ENCODE measurements at regions not wholly inside any gene's neighbourhood (a gene's known extent, or its start where the extent isn't known, plus 50 kb on each side); places are given as distances from the start of the nearest gene placed in this dataset.

DNA sequence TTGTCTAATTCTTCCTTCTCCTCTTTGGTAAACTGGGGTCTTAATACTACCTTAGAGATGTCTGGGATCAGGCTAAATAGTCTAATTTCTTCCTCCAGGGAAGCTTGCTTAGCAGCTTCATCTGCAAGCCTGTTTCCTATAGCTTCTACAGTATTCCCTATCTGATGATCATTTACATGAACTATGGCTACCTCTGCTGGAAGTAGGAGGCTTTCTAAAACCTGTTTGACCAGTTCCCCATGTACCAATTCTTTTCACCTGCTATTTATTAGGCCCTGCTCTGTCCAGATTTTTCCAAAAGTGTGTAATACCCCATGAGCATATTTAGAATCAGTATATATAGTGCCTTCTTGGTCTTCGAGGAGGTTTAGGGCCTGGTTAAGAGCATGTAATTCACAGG, 619.8 kb downstream of the HINT1 start:
- Histone ChIP-seq H3F3A (ENCODE audit: low read depth) (no peaks in the 10 kb centered on the region), H3K4me3 (ENCODE audit: low read length, poor library complexity, severe bottlenecking) (no peak overlapping the region), H2AFZ (ENCODE audit: low read length) (no peak overlapping the region), H3K9me2 (replicated peaks; ENCODE audit: low read depth, low read length) (no peaks in the 10 kb centered on the region), H3K4me2 (ENCODE audit: low read depth, low read length, poor library complexity, severe bottlenecking) (no peak overlapping the region), H3K9ac (ENCODE audit: low read depth, low read length, poor library complexity, severe bottlenecking) (no peak overlapping the region), H4K20me1 (ENCODE audit: insufficient read depth, low read length, poor library complexity, severe bottlenecking) (no peaks in the 10 kb centered on the region), H3K79me2 (ENCODE audit: insufficient read depth, low read length) (no peaks in the 10 kb centered on the region), H3K27me3 (ENCODE audit: insufficient read depth, low read length, poor library complexity, severe bottlenecking) (no peaks in the 10 kb centered on the region), H3K4me1 (ENCODE audit: insufficient read depth, low read length, poor library complexity, severe bottlenecking) (no peaks in the 10 kb centered on the region), H3K36me3 (ENCODE audit: insufficient read depth, low read length) (no peaks in the 10 kb centered on the region), H3K9me3 (ENCODE audit: insufficient read depth, low read depth, low read length) (no peaks in the 10 kb centered on the region)
- no peak for TF ChIP-seq EZH2phosphoT487 (IDR thresholded peaks at IDR 0.05; ENCODE audit: borderline replicate concordance)
- TF ChIP-seq CTCF (conservative IDR thresholded peaks at IDR 0.05; ENCODE audit: low read length), result no peak

DNA sequence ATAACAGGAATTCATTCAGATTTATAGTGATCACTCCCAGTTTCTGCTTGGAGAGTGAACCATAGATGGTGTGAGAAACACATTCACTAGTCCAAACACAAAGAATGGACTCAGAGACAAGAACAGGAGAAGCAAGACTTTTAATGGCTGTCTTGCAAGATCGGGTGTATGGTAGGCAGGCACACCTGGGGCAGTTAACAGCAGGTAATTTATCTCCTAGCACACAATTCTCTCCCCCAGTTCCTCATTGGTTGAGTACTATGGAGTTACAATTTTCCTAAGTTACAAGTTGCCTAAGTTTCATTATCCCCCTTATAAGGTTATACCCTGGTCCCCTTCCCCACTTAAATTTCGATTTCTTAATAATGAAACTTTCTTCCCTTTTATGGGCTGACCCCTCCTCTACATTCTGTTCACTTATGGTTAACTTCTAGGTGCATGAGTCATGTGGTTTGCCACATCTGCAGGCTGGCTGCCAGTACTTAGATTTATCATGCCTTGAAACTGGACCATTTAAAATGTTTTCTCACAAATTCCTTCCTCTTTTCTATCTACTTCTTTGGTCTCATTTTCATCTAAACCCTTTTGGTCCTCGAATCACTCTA, 623.3 kb downstream of the HINT1 start:
- H3K9me2 ChIP-seq (replicated peaks; ENCODE audit: low read depth, low read length), result no peaks in the 10 kb centered on the region
- H3K4me1 ChIP-seq (ENCODE audit: insufficient read depth, low read length, poor library complexity, severe bottlenecking), result no peaks in the 10 kb centered on the region
- H3F3A ChIP-seq (ENCODE audit: low read depth), result no peaks in the 10 kb centered on the region
- H3K9me3 ChIP-seq (ENCODE audit: insufficient read depth, low read depth, low read length), result no peaks in the 10 kb centered on the region
- no peak for TF ChIP-seq CTCF (conservative IDR thresholded peaks at IDR 0.05; ENCODE audit: low read length)
- no peak for TF ChIP-seq EZH2phosphoT487 (IDR thresholded peaks at IDR 0.05; ENCODE audit: borderline replicate concordance)
- H3K9ac ChIP-seq (ENCODE audit: low read depth, low read length, poor library complexity, severe bottlenecking), result no peak overlapping the region
- no peaks in the 10 kb centered on the region for H4K20me1 ChIP-seq (ENCODE audit: insufficient read depth, low read length, poor library complexity, severe bottlenecking)
- H3K27me3 ChIP-seq (ENCODE audit: insufficient read depth, low read length, poor library complexity, severe bottlenecking), result no peaks in the 10 kb centered on the region
- H3K4me3 ChIP-seq (ENCODE audit: low read length, poor library complexity, severe bottlenecking), result no peak overlapping the region
- H3K4me2 ChIP-seq (ENCODE audit: low read depth, low read length, poor library complexity, severe bottlenecking), result no peak overlapping the region
- H3K36me3 ChIP-seq (ENCODE audit: insufficient read depth, low read length), result no peaks in the 10 kb centered on the region
- H2AFZ ChIP-seq (ENCODE audit: low read length), result no peak overlapping the region
- H3K79me2 ChIP-seq (ENCODE audit: insufficient read depth, low read length), result no peaks in the 10 kb centered on the region

DNA sequence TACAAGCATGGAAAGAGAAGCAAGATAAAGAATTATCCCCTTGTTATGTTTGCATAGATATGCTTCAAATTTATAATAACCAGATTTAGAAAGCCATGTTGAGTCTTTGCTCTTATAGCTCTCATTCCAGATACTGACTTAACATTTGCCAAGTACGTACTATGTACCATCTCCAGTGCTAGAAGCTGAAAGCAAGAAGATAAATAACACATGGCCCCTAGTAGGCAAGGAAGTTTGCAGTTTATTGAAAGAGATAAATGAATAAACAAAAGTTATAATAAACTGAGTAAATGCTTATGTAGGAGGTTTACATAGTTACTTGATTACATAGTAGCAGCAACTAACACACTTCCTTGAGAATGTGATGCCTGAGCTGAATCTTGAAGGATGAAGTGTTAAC, 628.4 kb downstream of the HINT1 start:
- no peaks in the 10 kb centered on the region for H3F3A ChIP-seq (ENCODE audit: low read depth)
- H2AFZ ChIP-seq (ENCODE audit: low read length), result no peak overlapping the region

More for the DNA sequence above, 628.4 kb downstream of the HINT1 start:
- Histone ChIP-seq H3K36me3 (ENCODE audit: insufficient read depth, low read length) (no peaks in the 10 kb centered on the region), H4K20me1 (ENCODE audit: insufficient read depth, low read length, poor library complexity, severe bottlenecking) (no peaks in the 10 kb centered on the region), H3K4me2 (ENCODE audit: low read depth, low read length, poor library complexity, severe bottlenecking) (no peak overlapping the region), H3K4me1 (ENCODE audit: insufficient read depth, low read length, poor library complexity, severe bottlenecking) (no peaks in the 10 kb centered on the region), H3K9me2 (replicated peaks; ENCODE audit: low read depth, low read length) (no peaks in the 10 kb centered on the region), H3K9me3 (ENCODE audit: insufficient read depth, low read depth, low read length) (no peaks in the 10 kb centered on the region), H3K9ac (ENCODE audit: low read depth, low read length, poor library complexity, severe bottlenecking) (no peak overlapping the region), H3K79me2 (ENCODE audit: insufficient read depth, low read length) (no peaks in the 10 kb centered on the region), H3K27me3 (ENCODE audit: insufficient read depth, low read length, poor library complexity, severe bottlenecking) (no peaks in the 10 kb centered on the region), H3K4me3 (ENCODE audit: low read length, poor library complexity, severe bottlenecking) (no peak overlapping the region)
- TF ChIP-seq EZH2phosphoT487 (IDR thresholded peaks at IDR 0.05; ENCODE audit: borderline replicate concordance) (no peak), CTCF (conservative IDR thresholded peaks at IDR 0.05; ENCODE audit: low read length) (no peak)
